ENCODE measurements at regions not wholly inside any gene's neighbourhood (a gene's known extent, or its start where the extent isn't known, plus 50 kb on each side); places are given as distances from the start of the nearest gene placed in this dataset.

GRCh38 chr15:85934691-85935090, 140.0 kb upstream of the KLHL25 start:
- no peak overlapping the region for H3K4me3 ChIP-seq
- no peaks in the 10 kb centered on the region for H3K27me3 ChIP-seq
- H3K9ac ChIP-seq, result no peak overlapping the region
- no peak overlapping the region for H3K27ac ChIP-seq
- TF ChIP-seq Cebpa-rat (IDR thresholded peaks at IDR 0.05), result no peak
- H3K4me1 ChIP-seq, result peaks cover 57% of the 10 kb centered on the region
- H4K20me1 ChIP-seq, result no peaks in the 10 kb centered on the region
- no peaks in the 10 kb centered on the region for H3K36me3 ChIP-seq
- 0 out of 2 replicates have a peak overlapping the region, but pooled peaks have one; percentile 16 for H3K4me2 ChIP-seq
- H3K9me3 ChIP-seq, result no peaks in the 10 kb centered on the region

GRCh38 chr15:85935182-85935581, 140.5 kb upstream of the KLHL25 start:
- no peak overlapping the region for H3K4me3 ChIP-seq
- H3K9me3 ChIP-seq, result no peaks in the 10 kb centered on the region
- no peak overlapping the region for H3K9ac ChIP-seq
- H3K27me3 ChIP-seq, result no peaks in the 10 kb centered on the region
- no peaks in the 10 kb centered on the region for H3K36me3 ChIP-seq
- no peak overlapping the region for H3K4me2 ChIP-seq
- peaks cover 57% of the 10 kb centered on the region for H3K4me1 ChIP-seq
- H4K20me1 ChIP-seq, result no peaks in the 10 kb centered on the region
- H3K27ac ChIP-seq, result no peak overlapping the region
- no peak for TF ChIP-seq Cebpa-rat (IDR thresholded peaks at IDR 0.05)

GRCh38 chr15:85937661-85938060, 142.0 kb upstream of the AGBL1 start:
- peaks cover 40% of the 10 kb centered on the region for H3K4me1 ChIP-seq
- no peak overlapping the region for H3K27ac ChIP-seq
- no peaks in the 10 kb centered on the region for H3K36me3 ChIP-seq
- H3K4me3 ChIP-seq, result no peak overlapping the region
- no peaks in the 10 kb centered on the region for H4K20me1 ChIP-seq
- no peak overlapping the region for H3K4me2 ChIP-seq
- no peak for TF ChIP-seq Cebpa-rat (IDR thresholded peaks at IDR 0.05)
- no peaks in the 10 kb centered on the region for H3K27me3 ChIP-seq
- H3K9me3 ChIP-seq, result no peaks in the 10 kb centered on the region
- H3K9ac ChIP-seq, result no peak overlapping the region

- peaks cover 19% of the 10 kb centered on the region for H3K4me1 ChIP-seq
- H3K27ac ChIP-seq, result no peak overlapping the region
- no peaks in the 10 kb centered on the region for H3K9me3 ChIP-seq
- no peaks in the 10 kb centered on the region for H3K27me3 ChIP-seq
- no peak overlapping the region for H3K9ac ChIP-seq
- no peak for TF ChIP-seq Cebpa-rat (IDR thresholded peaks at IDR 0.05)
- H3K36me3 ChIP-seq, result no peaks in the 10 kb centered on the region
- H4K20me1 ChIP-seq, result no peaks in the 10 kb centered on the region
- no peak overlapping the region for H3K4me2 ChIP-seq
- H3K4me3 ChIP-seq, result no peak overlapping the region
Measured at GRCh38 chr15:85941186-85941855, 138.3 kb upstream of the AGBL1 start.

DNA sequence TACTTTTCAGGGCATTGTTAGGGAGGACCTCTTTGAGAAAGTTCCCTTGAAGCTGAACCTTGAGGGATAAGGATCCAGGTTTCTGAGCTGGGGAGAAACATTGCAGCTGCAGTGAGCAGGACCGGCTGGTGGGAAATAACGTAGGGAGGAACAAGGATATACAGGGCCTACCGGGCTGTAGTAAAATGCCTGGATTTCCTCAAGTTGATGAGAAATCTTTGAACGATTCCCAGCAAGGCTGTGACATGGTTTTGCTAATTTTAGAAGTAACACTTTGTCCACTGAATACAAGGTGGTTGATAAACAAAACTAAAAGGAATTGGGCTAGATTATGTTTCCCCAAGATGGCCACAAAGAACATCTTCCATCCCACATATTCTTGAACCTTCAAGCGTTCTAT, 137.0 kb upstream of the AGBL1 start:
- H4K20me1 ChIP-seq, result no peaks in the 10 kb centered on the region
- H3K9me3 ChIP-seq, result no peaks in the 10 kb centered on the region; the same call in 1 of the 2 replicates
- TF ChIP-seq Cebpa-rat (IDR thresholded peaks at IDR 0.05), result no peak
- no peak overlapping the region for H3K27ac ChIP-seq
- no peak overlapping the region for H3K9ac ChIP-seq
- H3K36me3 ChIP-seq, result no peaks in the 10 kb centered on the region
- H3K4me1 ChIP-seq, result peaks cover 16% of the 10 kb centered on the region
- H3K4me3 ChIP-seq, result no peak overlapping the region
- H3K4me2 ChIP-seq, result no peak overlapping the region
- no peaks in the 10 kb centered on the region for H3K27me3 ChIP-seq

DNA sequence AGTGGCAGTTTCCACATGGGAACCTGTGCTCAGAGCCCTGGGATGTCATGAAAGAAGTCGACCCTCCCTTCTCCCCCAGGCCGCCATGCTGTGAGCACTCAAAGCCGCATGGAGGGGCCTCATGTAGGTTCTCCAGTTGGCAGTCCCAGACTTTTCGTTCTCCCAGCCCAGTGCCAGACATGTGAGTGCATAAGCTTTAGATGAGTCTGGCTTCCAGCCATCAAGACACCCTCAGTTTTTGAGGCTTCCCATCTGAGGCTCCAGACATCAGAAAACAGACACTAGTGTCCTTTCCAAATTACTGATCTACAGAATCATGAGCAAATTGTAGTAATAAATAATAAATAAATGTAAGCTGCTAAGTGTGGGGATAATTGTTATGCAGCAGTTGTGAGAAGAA, 136.5 kb upstream of the AGBL1 start:
- Histone ChIP-seq H3K36me3 (no peaks in the 10 kb centered on the region), H3K4me1 (peaks cover 21% of the 10 kb centered on the region), H3K27me3 (no peaks in the 10 kb centered on the region), H3K4me3 (no peak overlapping the region), H3K27ac (peak overlapping the region; percentile 7; the same call in 1 of the 2 replicates), H3K4me2 (no peak overlapping the region), H3K9me3 (peaks cover 4% of the 10 kb centered on the region; the same call in 1 of the 2 replicates), H4K20me1 (no peaks in the 10 kb centered on the region), H3K9ac (no peak overlapping the region)
- no peak for TF ChIP-seq Cebpa-rat (IDR thresholded peaks at IDR 0.05)

- Histone ChIP-seq H4K20me1 (no peaks in the 10 kb centered on the region), H3K9ac (no peak overlapping the region), H3K27me3 (no peaks in the 10 kb centered on the region), H3K4me2 (no peak overlapping the region), H3K27ac (no peak overlapping the region), H3K36me3 (no peaks in the 10 kb centered on the region), H3K4me1 (peaks cover 26% of the 10 kb centered on the region), H3K9me3 (peaks cover 5% of the 10 kb centered on the region; the same call in 1 of the 2 replicates), H3K4me3 (no peak overlapping the region)
- no peak for TF ChIP-seq Cebpa-rat (IDR thresholded peaks at IDR 0.05)
Measured at GRCh38 chr15:85943791-85944190, 135.9 kb upstream of the AGBL1 start.

DNA sequence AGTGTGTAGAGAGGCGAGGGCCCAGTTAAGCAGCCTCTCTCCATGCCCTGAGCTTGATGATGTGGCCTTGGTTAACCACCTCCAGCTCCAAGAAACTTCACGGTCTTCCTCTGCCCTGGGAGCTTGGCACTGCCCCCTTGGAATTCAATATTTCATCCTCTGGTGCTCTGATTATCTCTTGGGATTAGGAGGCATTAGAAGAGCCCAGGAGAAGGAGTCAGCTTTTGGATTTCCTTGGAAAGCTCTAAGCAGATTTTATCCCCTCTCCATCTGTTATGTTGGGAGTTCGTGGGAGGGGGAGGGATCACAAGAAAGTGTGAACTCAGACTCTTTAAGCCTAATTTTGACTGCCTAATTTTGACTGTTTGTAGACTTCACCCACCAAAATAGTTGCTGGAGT, 132.7 kb upstream of the AGBL1 start:
- H3K4me3 ChIP-seq, result no peak overlapping the region
- peaks cover 53% of the 10 kb centered on the region for H3K4me1 ChIP-seq
- H3K9me3 ChIP-seq, result peaks cover 5% of the 10 kb centered on the region; the same call in 1 of the 2 replicates
- H3K9ac ChIP-seq, result no peak overlapping the region
- no peaks in the 10 kb centered on the region for H3K36me3 ChIP-seq
- peak overlapping the region; percentile 76 for H3K4me2 ChIP-seq
- H4K20me1 ChIP-seq, result no peaks in the 10 kb centered on the region
- no peak for TF ChIP-seq Cebpa-rat (IDR thresholded peaks at IDR 0.05)
- peak overlapping the region; percentile 26 for H3K27ac ChIP-seq
- H3K27me3 ChIP-seq, result no peaks in the 10 kb centered on the region

DNA sequence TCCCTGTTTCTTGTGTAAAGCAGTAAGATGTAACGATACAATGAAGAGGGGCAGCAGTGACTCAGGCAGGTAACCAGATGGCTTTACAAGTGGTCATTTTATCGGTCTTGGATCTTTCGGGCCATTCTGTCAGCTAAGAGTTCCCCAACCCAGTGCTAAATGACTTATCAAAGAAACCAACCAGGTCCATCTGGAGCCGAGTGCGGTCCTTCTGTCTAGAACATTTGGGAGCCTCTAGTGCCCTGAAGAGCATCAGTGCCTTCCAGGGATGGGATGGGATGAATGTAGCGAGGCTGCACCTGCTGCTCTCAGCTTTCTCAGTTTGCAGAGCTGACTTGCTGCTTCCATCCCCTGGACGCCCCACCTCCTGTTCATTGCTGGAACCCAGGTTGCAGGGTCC, 131.7 kb upstream of the AGBL1 start:
- Histone ChIP-seq H4K20me1 (no peaks in the 10 kb centered on the region), H3K36me3 (no peaks in the 10 kb centered on the region), H3K4me2 (peak overlapping the region; percentile 76), H3K9me3 (peaks cover 5% of the 10 kb centered on the region; the same call in 1 of the 2 replicates), H3K4me3 (no peak overlapping the region), H3K27ac (peak overlapping the region; percentile 91), H3K9ac (no peak overlapping the region), H3K27me3 (no peaks in the 10 kb centered on the region), H3K4me1 (peaks cover 63% of the 10 kb centered on the region)
- no peak for TF ChIP-seq Cebpa-rat (IDR thresholded peaks at IDR 0.05)

DNA sequence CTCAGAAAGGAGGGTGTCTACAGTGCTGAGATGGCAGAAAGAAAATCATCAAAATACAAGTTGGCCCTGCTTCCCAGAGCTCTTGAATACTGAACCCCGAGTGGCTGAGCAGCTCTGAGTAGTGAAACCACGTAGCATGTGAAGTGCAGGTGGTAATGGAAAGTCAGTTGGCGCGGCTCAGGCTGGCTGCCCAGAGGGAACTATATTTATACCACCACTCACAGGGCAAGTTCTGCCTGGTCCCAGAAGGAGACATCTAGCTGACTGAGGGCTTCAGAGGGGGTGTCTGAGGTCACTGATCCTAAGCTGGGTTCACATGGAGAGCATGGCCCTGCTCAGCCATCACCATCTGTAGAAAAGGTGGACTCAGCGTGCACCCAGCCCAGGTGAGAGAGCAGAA, 129.6 kb upstream of the AGBL1 start:
- peaks cover 23% of the 10 kb centered on the region for H3K9me3 ChIP-seq
- H3K36me3 ChIP-seq, result no peaks in the 10 kb centered on the region
- H3K27me3 ChIP-seq, result no peaks in the 10 kb centered on the region
- peak overlapping the region; percentile 68 for H3K9ac ChIP-seq
- peak overlapping the region; percentile 76 for H3K4me2 ChIP-seq
- TF ChIP-seq Cebpa-rat (IDR thresholded peaks at IDR 0.05), result no peak
- H4K20me1 ChIP-seq, result no peaks in the 10 kb centered on the region
- no peak overlapping the region for H3K4me3 ChIP-seq
- H3K27ac ChIP-seq, result peak overlapping the region; percentile 91
- peaks cover 65% of the 10 kb centered on the region for H3K4me1 ChIP-seq

Measured in BLaER1 (cell line).